ENCODE measurements at regions not wholly inside any gene's neighbourhood (a gene's known extent, or its start where the extent isn't known, plus 50 kb on each side); places are given as distances from the start of the nearest gene placed in this dataset.

GRCh38 chr14:35459776-35460175 is 55.2 kb upstream of the NFKBIA start:
- no peaks in the 10 kb centered on the region for H3K27me3 ChIP-seq (ENCODE audit: insufficient read depth)
- no peaks in the 10 kb centered on the region for H4K20me1 ChIP-seq (replicated peaks; ENCODE audit: insufficient read depth)
- H3K27me3 Mint-ChIP-seq (ENCODE audit: insufficient read depth, low read depth, poor library complexity), result no peaks in the 10 kb centered on the region
- no peak overlapping the region for H3K4me3 ChIP-seq
- peaks cover 7% of the 10 kb centered on the region for H3K9me3 Mint-ChIP-seq
- no peaks in the 10 kb centered on the region; the same call in 2 of the 3 replicates for H3K36me3 Mint-ChIP-seq (ENCODE audit: low read depth)
- no peaks in the 10 kb centered on the region for H3F3A ChIP-seq (replicated peaks; ENCODE audit: low read depth)
- no peak overlapping the region for H3K27ac Mint-ChIP-seq
- H3K36me3 ChIP-seq (ENCODE audit: insufficient read depth), result no peaks in the 10 kb centered on the region
- H3K4me1 ChIP-seq (ENCODE audit: insufficient read depth), result no peaks in the 10 kb centered on the region
- H3K9me2 ChIP-seq (ENCODE audit: insufficient read depth), result no peaks in the 10 kb centered on the region
- TF ChIP-seq STAT1 (IDR thresholded peaks at IDR 0.05; ENCODE audit: unreplicated experiment) (no peak), ZNF114 (CRISPR knock-in tag; IDR thresholded peaks at IDR 0.05) (no peak), ETS1 (IDR thresholded peaks at IDR 0.05) (no peak), EZH2 (IDR thresholded peaks at IDR 0.05; ENCODE audit: low read depth, unreplicated experiment) (no peak), EZH2phosphoT487 (IDR thresholded peaks at IDR 0.05; ENCODE audit: unreplicated experiment) (no peak)
- no peak overlapping the region for H3K4me2 ChIP-seq
- peaks cover 4% of the 10 kb centered on the region; the same call in 2 of the 3 replicates for H3K4me1 Mint-ChIP-seq
- no peak for DNase-seq (ENCODE audit: low spot score)
- H3K79me2 ChIP-seq (replicated peaks; ENCODE audit: insufficient read depth), result no peaks in the 10 kb centered on the region
- no peak overlapping the region for H3K4me3 Mint-ChIP-seq
- ATAC-seq, result no peak
- no peak overlapping the region for H2AFZ ChIP-seq
- no peak overlapping the region for H3K27ac ChIP-seq (ENCODE audit: low read depth)

GRCh38 chr14:35470755-35471154 is 63.2 kb upstream of the INSM2 start:
- DNase-seq (ENCODE audit: low spot score), result peak; percentile 72
- no peak overlapping the region for H3K27ac ChIP-seq (ENCODE audit: low read depth)
- Mint-ChIP-seq H3K9me3 (peaks cover 4% of the 10 kb centered on the region; the same call in 2 of the 3 replicates), H3K36me3 (ENCODE audit: low read depth) (peaks cover 5% of the 10 kb centered on the region; the same call in 2 of the 3 replicates), H3K4me1 (peaks cover 18% of the 10 kb centered on the region), H3K27ac (no peak overlapping the region), H3K4me3 (no peak overlapping the region), H3K27me3 (ENCODE audit: insufficient read depth, low read depth, poor library complexity) (no peaks in the 10 kb centered on the region)
- ATAC-seq, result peak; percentile 94
- H3K79me2 ChIP-seq (replicated peaks; ENCODE audit: insufficient read depth), result no peaks in the 10 kb centered on the region
- H3K4me1 ChIP-seq (ENCODE audit: insufficient read depth), result 0 out of 2 replicates have a peak, but pooled peaks cover 4% of the 10 kb centered on the region
- H3K36me3 ChIP-seq (ENCODE audit: insufficient read depth), result no peaks in the 10 kb centered on the region
- no peaks in the 10 kb centered on the region for H4K20me1 ChIP-seq (replicated peaks; ENCODE audit: insufficient read depth)
- no peak for TF ChIP-seq STAT1 (IDR thresholded peaks at IDR 0.05; ENCODE audit: unreplicated experiment)
- no peak for TF ChIP-seq ZNF331 (CRISPR knock-in tag; IDR thresholded peaks at IDR 0.05; ENCODE audit: low read depth)
- peak; percentile 69 for TF ChIP-seq REST (IDR thresholded peaks at IDR 0.05; ENCODE audit: unreplicated experiment)
- no peak for TF ChIP-seq JUNB (IDR thresholded peaks at IDR 0.05; ENCODE audit: unreplicated experiment)
- no peak for TF ChIP-seq ZNF462 (CRISPR knock-in tag; IDR thresholded peaks at IDR 0.05)
- no peaks in the 10 kb centered on the region for H3K9me2 ChIP-seq (ENCODE audit: insufficient read depth)
- no peaks in the 10 kb centered on the region for H3K27me3 ChIP-seq (ENCODE audit: insufficient read depth)
- H3K4me3 ChIP-seq, result no peak overlapping the region
- H2AFZ ChIP-seq, result no peak overlapping the region
- no peaks in the 10 kb centered on the region for H3F3A ChIP-seq (replicated peaks; ENCODE audit: low read depth)
- H3K4me2 ChIP-seq, result no peak overlapping the region

All from GM23338 (cell line).